GM18519 (cell line): ENCODE measurements at regions not wholly inside any gene's neighbourhood (a gene's known extent, or its start where the extent isn't known, plus 50 kb on each side); places are given as distances from the start of the nearest gene placed in this dataset.

ENCODE experiments used
- ATAC-seq: cut with Tn5 transposase; IDR thresholded peaks from one replicate; pipeline ENCODE4 v1.9.1; 2021; ENCODE audit warnings: mild to moderate bottlenecking, moderate library complexity; ENCODE audit not compliant: unreplicated experiment, low FRiP score

DNA sequence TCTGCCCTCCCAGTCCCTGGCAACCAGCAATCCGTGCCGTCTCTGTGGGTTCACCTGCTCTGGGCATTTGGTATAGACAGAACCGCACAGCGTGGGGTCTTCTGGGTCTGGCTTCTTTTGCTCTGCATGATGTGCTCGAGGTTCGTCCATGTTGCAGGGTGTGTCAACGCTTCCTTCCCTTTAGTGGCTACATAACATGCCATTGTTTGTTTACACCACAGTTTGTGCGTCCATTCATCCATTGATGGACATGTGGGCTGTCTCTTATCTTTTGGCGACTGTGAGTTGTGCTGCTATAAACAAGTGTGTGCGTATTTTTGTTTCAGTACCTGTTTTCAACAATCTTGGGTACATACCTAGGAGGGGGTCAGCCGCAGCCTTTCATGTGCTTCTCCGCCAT lies 149.5 kb upstream of the RPS6KA2 start:
- ATAC-seq = no peak

DNA sequence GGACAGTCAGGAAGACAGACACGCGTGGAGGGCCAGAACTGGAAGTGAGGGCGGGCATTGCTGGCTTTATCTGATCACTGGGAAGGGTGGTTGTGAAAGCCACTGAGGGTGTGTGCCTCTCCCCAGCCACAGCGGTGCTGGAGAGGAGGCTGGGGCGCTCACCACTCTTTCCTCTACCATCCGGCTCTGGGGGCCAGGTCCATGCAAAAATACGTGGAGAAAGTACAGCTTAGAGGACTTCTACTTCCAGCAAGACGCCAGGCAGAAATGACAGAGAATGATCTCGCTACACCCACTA lies 148.8 kb upstream of the RPS6KA2 start:
- ATAC-seq = no peak

DNA sequence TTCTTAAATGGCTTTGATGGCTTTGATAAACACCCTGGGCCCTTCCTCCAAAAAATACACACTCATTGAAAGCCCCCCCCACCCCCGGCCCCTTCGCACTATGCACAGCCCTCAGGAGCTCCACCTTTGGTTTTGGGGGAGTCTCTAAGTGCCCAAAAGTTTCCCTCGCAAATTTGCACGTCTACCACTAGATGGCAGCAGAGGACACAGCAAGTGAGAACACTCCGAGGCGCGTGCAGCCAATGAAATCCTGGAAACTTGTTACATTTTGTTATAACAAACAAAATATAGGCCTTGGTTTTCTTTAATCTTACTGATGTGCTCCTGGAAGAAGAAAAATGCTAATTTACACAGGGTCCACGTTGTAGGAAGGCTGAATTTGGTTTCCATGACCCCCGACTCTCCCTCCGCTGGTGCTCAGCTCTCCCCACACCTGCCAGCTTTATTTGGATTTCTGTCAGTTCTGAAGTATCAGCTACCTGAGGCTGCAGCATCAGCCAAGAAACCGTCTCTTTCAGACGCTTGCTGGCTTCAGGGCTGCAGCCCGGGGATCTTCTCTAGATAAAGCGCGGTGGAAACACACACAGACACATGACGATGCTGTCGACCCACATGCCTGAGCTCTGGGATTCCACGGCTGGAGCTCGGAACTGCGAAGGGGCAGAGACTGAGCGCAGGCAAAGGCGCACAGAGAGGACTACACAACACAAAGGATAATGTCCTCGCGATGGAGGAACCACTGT lies 148.3 kb upstream of the RPS6KA2 start:
- no peak for ATAC-seq

- ATAC-seq = no peak
Measured at GRCh38 chr6:166774770-166775169, 147.7 kb upstream of the RPS6KA2 start.

- no peak for ATAC-seq
Measured at GRCh38 chr6:166774292-166774691, 147.2 kb upstream of the RPS6KA2 start.

- ATAC-seq = no peak
Measured at GRCh38 chr6:166772518-166772917, 145.5 kb upstream of the RPS6KA2 start.

GRCh38 chr6:166771701-166772100 lies 144.7 kb upstream of the RPS6KA2 start:
- no peak for ATAC-seq

DNA sequence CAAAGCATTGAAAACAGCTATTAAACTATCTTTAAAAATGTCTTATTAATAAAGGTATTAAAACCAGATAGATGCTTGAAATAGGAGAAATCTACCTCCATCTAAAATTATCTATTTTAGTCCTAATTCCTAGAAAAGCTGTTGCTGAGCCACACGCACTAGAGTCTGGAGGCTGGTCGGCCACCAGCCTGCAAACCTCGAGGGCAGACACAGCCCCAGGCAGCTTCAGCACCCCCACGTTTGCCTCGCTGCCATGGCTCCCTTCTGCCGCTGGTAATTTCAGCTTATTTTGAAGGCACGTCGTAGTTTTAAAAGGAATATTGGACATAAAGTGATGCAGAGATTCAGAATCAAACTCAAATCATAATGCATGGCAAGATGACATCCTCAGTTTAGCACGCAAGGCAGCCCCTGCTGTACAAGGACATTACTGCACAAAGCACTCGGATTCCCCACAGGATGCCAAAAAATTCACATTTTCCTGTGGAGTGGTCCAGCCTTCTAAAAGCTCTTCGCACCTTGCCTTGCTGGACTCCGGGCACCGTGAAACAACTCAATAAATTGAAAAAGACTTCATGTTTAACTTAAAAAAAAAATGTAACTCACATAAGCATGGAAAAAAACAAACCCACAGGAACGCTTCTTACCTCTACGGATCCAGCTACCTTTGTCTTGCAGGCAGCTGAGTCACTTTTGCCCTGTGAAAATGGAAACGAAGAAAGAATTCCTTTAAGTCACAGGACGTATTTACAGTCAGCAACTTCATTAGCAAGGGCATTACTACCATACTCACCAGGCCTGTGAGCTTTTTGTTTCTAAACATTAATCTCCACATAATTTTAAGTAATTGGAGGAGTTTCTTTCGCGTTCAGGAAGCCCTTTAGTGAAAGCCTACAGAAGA lies 143.4 kb upstream of the RPS6KA2 start:
- no peak for ATAC-seq

DNA sequence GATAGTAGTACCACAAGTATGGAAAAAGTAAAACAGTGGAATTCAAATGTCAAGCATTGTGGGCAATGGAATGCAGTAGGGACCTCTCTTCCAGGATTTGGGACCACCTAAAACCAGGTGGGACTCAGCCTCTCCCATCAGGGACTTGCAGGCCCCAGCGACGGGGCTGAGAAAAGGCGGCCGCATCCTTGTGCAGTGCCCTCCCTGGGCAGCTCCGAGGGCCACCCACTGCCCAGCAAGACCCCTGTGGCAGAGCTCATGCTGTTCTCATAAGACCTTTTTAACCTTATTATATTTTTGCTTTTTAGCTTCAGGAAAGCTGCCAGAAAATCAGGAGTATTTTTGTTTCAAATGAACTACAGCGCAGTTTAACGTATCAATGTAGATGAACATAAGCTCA lies 142.6 kb upstream of the RPS6KA2 start:
- no peak for ATAC-seq

DNA sequence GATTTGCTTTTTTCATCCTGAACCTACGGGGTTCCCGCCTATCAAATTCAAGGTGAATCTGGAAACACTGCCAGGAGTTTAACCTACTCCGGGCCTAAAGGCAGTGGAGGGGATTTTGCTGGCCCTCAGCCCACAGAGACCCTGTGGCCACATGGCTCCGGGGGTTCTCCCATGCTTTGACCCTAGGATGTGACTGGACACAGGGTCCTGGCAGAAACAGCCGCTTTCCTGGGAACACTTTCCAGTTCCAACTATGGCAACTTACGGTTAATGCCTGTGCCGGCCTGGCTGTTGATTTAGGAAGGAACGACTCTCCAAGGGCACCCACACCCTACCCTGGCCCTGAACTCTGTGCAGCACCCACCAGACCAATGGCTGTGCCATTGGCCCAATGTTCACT lies 141.7 kb upstream of the RPS6KA2 start:
- ATAC-seq = no peak

GRCh38 chr6:166767230-166767629 lies 140.2 kb upstream of the RPS6KA2 start:
- no peak for ATAC-seq

DNA sequence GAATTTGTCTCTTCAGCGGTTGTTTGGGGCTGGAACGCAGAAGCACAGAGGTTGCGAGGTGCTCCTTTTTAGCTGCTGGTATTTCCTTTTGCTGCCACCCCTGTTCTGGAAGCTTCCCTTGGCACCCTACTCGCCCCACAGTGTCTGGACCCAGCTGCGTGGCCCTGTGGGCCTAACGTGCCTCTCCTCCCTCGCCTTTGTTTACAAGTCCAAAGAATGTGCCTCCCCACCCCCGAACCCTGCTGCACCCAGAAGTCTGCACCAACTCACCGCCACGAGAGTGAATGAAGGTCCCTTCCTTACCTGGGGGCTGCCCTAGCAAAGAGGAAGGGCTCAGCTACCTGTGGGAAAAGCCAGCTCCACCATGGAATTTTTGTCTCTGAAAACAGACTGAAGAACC lies 139.7 kb upstream of the RPS6KA2 start:
- ATAC-seq = no peak

DNA sequence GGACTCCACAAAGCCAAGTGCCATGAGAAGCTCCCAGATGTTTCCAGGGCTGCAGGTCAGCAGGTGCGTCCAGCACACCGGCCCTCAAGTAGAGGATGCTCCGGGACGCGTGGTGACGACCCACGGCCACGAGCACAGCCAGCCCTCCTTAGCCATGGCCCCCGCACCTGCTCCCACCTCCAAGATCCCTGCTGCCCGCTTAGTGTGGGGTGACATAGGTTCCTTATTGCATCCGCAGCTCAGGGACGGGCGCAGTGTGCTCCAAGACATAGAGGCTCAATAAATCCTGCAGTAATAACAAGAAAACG lies 138.1 kb upstream of the RPS6KA2 start:
- no peak for ATAC-seq

DNA sequence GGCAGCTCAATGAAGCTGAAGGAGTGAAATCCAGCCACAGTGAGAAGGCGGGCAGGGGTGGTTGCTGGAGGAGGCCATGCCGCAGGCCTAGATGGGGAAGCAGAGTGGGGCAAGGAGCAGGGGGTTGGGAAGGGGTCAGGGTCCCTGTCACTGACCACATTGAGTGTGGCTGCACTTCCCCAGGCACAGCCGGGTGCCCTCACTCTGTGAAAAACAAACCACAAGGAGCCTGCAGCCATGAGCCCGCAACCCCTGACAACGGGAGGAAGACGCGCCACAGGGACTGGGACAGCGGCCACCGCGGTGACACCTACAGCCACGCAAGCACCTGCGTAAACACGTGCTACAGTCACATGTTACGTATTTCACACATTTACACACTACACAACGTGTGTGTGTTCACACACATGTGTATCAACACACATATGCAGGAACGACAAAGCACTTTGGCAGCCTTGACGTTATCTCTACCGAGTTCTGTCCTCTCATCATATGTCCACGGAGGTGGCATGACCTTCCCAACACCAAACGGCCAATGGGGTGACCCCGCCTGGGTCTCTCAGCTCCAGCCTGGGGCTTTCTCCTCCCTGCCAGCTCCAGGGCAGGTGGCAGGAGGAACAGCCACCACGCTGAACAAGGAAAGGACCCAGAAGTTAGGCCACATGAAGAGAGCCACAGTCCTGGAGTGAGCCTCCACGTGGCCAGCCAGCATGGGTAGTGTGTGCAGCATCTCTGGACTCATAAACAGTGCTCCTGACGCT lies 137.6 kb upstream of the RPS6KA2 start:
- ATAC-seq = no peak

DNA sequence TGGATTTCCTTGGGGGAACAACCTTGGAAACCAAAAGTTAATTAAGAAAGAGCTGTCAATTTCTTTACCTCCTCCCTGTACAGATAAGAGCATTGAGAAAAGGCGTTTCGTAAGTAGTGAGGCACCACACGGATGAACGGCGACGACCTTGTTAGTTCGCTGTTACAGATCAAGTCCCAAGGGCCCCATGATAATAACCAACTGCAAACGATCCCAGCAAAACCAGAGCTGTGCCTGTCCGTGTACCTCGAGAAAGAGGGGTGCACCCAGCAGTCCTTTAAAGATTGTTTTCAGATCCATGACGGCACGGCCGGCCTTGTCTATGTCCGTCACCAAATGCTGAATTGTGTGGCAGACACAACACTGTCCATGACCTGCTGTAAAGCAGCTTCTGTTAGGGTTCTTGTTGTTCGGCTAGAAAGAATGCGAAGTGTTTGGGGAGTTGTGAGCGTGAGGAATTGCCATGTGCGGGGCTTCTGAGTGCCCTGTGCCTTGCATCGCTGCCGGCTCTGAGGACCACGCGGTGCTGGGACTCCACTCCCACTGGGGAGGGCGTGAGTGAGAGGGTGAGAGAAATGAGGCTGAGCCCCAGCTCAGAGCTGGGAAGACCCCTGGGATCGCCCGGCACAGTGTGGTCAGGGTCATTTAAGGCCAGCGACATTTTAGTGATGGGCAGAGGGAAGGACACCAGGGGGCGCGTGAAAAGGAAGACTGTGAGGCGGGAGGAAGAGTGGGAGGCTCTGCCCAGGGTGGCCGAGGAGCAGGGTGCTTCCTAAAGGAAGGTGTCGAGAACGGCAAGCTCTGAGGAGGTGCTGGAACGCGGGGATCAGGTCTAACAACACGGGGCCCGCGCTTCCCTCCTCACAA lies 136.8 kb upstream of the RPS6KA2 start:
- no peak for ATAC-seq

DNA sequence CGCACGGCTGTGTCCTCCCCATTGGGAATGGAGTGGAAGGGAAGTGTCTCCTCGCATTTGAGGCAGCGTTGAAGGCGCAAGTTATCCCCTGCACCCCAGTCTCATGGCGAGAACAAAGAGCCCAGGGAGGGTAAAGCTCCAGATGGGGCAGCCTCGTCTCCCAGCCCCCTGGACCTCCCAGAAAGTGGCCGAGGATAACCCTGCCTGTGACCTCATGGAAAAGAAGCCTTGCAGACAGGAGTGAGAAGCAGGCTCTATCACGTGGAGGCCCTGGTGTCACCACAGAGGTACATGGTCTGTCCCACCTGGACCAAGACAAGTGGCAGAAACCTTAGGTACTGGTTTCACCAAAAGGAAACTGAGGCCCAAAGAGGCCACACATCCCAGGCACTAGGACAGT lies 134.8 kb upstream of the RPS6KA2 start:
- no peak for ATAC-seq

- no peak for ATAC-seq
Measured at GRCh38 chr6:166760288-166760687, 133.2 kb upstream of the RPS6KA2 start.

GRCh38 chr6:166758136-166758704 lies 131.2 kb upstream of the RPS6KA2 start:
- ATAC-seq = no peak

DNA sequence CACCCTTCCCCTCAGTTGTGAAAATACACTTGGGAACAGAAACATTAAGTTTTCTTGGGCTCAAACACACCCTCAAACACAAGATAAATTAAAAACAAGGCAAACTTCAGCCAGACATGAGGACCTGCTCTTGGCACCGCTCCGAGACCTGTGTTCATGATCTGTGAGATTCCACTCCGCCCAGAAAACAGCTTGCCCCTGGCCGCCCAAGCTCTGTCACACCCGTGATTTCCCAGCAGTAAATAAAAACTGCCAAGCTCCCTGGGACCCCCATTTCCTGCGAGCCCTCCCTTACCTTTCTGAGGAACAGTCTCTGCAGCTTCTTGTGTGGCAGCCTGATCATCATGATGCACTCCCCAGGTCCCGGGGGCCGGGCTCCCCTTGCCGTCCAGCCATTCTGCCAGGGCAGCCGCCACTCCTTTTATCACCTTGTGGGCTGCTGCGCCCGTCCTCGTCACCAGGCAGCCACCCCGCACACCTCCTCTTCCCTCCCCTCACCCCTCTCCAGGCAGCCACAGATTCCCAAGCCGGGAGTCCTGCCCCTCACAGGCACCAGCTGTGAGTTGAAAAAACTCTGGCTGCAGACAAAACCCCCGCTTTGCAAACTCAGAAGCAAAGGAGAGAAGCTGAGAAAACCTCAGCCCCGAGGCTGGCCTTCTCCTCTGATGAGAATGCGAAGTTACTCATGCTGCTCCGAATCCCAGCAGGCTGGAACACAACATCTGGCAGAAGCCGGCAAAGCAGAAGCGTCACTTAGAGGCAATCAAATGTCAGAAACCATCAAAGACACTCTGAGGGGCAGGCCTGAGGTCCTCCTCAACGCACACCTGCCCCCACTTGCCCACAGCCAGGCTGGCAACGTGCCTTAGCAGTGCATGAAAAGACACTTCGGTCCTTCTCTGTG lies 130.4 kb upstream of the RPS6KA2 start:
- ATAC-seq = no peak
